BJ (cell line): ENCODE measurements at regions not wholly inside any gene's neighbourhood (a gene's known extent, or its start where the extent isn't known, plus 50 kb on each side); places are given as distances from the start of the nearest gene placed in this dataset.

Experiments used
- CTCF ChIA-PET: fragments of 350-600 bp; formaldehyde crosslinking; extraction: SDS; loops from one replicate; lab custom pipeline; 2021; ENCODE audit warnings: antibody characterized with exemption, inconsistent platforms; lab: Yijun Ruan, JAX
- POLR2A ChIA-PET: fragments of 300-600 bp; sonication (Branson Sonifier 250); formaldehyde crosslinking; extraction: SDS; loops from one replicate; lab custom pipeline; 2021; ENCODE audit warnings: antibody characterized with exemption; lab: Charles Lee
- DNase-seq: peaks from one replicate; pipeline ENCODE4 v3.0.0-alpha.2; 2011; ENCODE audit warnings: low read depth
- H3K27me3 ChIP-seq: 2 replicates; pipeline ENCODE4 v1.6.0; 2011; ENCODE audit warnings: low read length; ENCODE audit not compliant: control insufficient read depth, insufficient read depth
- H3K36me3 ChIP-seq: 2 replicates; pipeline ENCODE4 v1.5.1; 2011; ENCODE audit warnings: low read length; ENCODE audit not compliant: control insufficient read depth, insufficient read depth
- H3K4me3 ChIP-seq: 2 replicates; pipeline ENCODE4 v1.5.1; 2011; ENCODE audit warnings: low read depth, mild to moderate bottlenecking, control low read depth, low read length
- TF ChIP-seq, protein P1 (sequence below): IDR thresholded peaks from 2 replicates; pipeline ENCODE4 v1.5.1; 2011; ENCODE audit warnings: low read depth, mild to moderate bottlenecking, control low read depth, inconsistent platforms, low read length, moderate library complexity; ENCODE audit not compliant: insufficient read depth

DNA sequence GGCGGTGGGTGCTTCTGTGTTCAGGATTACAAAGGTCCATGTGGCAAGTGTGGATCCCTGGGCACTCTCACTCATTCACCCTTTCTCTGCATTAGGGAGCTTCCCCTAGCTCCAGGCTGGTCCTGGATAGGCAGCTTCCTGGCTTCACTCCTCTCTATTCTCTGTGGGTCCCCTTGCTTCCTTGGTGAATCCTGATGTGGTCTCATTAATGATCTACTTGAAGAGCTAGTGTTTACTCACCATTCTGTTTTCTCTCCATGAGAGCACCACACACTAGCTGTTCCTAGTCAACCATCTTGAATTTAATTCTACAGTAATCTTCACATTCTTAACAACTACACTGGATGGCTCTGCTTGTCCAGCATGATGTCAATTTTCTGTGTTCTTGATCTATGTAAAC is 90.0 kb upstream of the PLPPR1 start:
- H3K4me3 ChIP-seq, result no peak overlapping the region
- TF ChIP-seq, protein P1, sequence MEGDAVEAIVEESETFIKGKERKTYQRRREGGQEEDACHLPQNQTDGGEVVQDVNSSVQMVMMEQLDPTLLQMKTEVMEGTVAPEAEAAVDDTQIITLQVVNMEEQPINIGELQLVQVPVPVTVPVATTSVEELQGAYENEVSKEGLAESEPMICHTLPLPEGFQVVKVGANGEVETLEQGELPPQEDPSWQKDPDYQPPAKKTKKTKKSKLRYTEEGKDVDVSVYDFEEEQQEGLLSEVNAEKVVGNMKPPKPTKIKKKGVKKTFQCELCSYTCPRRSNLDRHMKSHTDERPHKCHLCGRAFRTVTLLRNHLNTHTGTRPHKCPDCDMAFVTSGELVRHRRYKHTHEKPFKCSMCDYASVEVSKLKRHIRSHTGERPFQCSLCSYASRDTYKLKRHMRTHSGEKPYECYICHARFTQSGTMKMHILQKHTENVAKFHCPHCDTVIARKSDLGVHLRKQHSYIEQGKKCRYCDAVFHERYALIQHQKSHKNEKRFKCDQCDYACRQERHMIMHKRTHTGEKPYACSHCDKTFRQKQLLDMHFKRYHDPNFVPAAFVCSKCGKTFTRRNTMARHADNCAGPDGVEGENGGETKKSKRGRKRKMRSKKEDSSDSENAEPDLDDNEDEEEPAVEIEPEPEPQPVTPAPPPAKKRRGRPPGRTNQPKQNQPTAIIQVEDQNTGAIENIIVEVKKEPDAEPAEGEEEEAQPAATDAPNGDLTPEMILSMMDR, result no peak
- no peaks in the 10 kb centered on the region for H3K27me3 ChIP-seq
- ChIA-PET POLR2A (no interaction called here), CTCF (no interaction called here)
- no peaks in the 10 kb centered on the region for H3K36me3 ChIP-seq
- no peak for DNase-seq

DNA sequence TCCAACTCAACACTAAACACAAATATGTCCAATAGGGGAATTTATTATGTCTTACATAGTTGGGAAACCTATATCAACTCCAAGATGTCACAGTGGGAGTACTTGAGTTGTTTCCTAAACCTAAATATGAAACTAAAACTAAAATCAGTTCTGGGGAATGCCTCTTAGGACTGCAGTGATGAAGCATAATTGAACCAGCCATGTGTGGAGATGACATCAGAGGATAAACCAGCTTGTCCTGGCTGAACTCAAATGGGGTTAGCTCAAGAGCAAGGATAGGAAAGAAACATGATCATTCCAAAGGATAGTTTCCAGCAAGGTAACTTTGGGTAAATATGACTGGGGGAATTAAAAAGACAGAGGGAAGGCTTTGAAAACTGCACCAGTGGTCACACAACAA is 88.9 kb upstream of the PLPPR1 start:
- no peaks in the 10 kb centered on the region for H3K36me3 ChIP-seq
- no peaks in the 10 kb centered on the region for H3K27me3 ChIP-seq
- CTCF ChIA-PET, result no interaction called here
- TF ChIP-seq, protein P1, result no peak
- no peak overlapping the region for H3K4me3 ChIP-seq
- POLR2A ChIA-PET, result no interaction called here
- no peak for DNase-seq

DNA sequence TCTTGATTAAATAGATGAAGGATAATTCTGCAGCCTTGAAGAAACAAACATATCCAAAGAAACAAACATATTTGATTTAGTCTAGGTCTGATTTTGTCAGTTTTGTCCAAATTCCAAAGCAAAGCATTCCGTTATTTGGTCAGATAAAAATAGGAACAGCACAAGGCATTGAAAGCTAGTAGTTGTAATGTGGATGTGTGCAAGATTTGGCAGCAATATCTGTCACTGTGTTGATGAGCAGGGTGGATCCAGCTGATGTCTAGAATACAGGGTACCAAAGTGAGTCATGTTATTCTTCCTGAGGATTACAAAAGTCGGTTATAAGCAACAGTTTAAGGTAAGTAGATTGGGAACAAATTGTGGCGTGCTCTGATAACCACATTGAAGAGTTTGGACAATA is 69.3 kb upstream of the PLPPR1 start:
- TF ChIP-seq, protein P1, result no peak
- POLR2A ChIA-PET, result no interaction called here
- CTCF ChIA-PET, result no interaction called here
- no peak for DNase-seq
- H3K36me3 ChIP-seq, result no peaks in the 10 kb centered on the region
- H3K27me3 ChIP-seq, result no peaks in the 10 kb centered on the region
- H3K4me3 ChIP-seq, result no peak overlapping the region
